Ecto neural progenitor cell (in vitro differentiated cells): ENCODE measurements at regions not wholly inside any gene's neighbourhood (a gene's known extent, or its start where the extent isn't known, plus 50 kb on each side); places are given as distances from the start of the nearest gene placed in this dataset.
"Not testable (repeated sequence)": the region's sequence is repeated elsewhere in the genome, so short reads cannot be mapped to it uniquely, and the experiment has no call there.

Experiments
- DNase-seq: peaks from one replicate; pipeline ENCODE4 v3.0.0-alpha.2; 2018; ENCODE audit warnings: low spot score

DNA sequence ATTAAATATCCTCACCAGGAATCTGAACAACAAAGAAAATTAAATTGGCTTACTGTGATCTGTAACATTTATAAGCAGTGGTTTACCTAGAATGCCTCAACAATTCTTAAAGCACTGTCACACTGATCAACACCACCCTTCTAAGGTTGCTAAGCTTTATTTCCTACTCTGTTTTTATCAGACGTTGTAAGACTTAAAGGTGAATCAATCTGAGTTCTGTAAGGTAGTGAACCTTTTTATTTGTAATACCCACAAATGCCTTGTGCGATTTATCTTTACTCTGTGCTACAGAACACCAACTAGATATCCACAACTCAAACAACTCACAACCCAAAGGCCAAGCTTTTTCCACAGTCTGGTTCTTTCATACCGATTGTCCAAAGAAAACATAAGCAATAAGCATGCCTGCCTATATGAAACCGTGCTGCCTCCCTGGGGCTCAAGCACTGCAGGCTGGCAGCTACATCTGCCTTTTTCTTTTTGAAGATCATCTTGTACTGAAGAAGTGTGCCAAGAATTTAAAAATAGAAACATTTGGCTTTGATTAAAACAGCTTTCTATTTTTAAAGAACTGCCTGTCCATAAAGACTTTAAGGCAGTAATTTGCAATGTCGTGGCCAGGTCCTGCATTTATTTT lies 490.7 kb downstream of the NUP35 start:
- DNase-seq, result no peak

DNA sequence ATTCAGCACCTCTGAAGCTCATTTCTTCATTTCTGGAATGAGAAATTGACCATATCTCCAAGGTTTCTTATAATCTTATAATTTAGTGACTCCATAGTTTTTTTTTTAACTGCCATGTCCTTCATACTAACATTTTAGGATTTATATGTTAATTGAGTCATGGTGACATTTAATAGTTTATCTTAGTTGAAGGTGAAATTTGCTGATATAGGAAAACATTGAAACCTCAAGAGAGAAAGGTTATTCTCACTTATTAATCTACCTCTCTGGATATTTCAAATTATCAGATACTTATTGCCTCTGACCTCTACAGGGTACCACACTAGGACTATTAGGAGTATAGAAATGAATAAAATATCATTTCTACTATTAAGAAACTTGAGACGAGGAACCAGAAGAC lies 499.0 kb downstream of the NUP35 start:
- DNase-seq, result no peak

DNA sequence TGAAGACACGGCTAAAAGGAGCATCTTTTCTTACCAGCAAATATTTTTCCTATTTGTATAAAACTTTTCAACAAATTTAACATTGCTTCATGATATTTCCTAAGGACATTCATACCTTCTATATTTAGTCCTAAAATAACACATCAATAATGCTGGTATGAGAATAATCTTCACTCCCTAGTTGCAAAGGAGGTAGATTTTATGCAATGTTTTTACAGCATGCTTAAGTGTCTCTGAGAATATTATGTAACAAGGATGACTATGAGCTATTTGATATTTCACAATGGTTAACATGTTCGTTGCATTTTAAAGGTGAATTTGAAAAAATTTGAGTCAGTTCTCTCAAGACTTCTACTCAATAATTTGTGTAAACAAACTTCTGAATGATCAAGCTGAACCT lies 506.7 kb downstream of the NUP35 start:
- no peak for DNase-seq

DNA sequence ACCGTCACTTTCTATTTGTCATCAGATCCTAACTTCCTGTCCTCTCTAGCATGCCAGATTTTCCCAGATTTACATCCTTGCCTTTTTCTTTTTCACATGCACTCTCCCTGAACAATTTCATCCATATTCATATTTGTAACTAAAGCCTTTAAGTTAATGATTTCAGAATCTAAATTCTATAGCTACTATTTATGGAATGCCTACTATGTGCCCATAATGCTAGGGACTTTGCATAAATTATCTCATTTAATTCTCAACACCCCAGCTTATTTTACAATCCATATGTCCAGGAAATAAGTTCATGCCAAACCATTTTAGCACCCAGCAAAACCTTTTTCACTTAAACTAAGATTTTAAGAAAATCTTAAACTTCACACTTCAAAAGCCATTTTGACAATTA lies 531.9 kb downstream of the NUP35 start:
- DNase-seq, result no peak

DNA sequence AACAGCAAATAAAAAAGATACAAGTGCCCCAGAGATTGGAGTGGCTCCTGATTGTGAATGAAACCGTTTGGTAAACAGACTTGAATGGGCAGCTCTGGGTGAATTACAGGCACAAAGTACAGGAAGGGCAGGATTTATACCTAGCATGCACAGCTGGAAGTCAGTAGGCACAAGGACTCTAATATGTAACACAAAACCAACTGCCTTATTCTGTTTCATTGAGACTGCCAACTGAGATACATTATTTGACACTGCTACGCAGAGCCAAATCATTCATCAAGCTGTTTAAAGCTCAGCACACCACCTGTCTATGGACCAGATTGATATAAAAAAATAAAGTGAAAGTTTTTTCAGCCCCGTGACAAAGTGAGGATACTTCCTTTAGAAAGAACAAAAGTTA lies 541.2 kb downstream of the NUP35 start:
- no peak for DNase-seq

DNA sequence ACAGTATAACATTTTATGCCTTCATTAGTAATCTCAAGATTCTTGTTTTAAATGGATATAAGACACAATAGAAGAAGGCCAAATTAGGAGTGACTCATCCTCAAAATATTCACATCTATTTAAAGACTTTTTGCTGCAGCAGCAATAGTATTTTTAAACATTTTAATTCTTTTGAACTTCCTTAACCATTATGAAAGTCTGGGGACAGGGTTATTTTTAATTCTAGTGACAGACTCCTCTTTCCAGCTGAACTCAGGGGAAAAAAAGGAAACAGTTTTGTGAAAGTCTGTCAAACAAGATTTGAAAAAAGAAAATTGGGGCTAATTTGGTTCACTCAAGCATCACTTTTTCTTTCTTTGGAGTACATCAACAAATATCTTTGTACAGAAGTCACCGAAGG lies 541.8 kb downstream of the NUP35 start:
- no peak for DNase-seq

DNA sequence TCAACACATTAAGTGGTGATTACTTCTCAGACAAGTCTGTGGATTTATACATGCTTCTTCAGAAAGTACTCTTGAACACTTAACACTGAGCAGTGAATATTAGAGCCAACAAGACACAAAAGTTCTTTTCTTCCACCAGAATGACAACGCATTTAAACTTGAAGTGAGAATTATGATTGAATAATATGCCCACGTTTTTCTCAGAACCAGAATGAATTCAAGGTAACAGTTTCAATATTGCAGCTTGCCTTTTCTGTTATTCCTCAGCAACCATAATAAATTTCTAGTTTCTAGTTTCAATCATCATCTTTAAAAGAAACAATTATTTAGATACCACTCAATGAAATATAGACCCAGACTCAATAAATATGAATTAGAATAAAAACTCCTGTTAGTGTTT lies 547.0 kb downstream of the NUP35 start:
- DNase-seq, result no peak

DNA sequence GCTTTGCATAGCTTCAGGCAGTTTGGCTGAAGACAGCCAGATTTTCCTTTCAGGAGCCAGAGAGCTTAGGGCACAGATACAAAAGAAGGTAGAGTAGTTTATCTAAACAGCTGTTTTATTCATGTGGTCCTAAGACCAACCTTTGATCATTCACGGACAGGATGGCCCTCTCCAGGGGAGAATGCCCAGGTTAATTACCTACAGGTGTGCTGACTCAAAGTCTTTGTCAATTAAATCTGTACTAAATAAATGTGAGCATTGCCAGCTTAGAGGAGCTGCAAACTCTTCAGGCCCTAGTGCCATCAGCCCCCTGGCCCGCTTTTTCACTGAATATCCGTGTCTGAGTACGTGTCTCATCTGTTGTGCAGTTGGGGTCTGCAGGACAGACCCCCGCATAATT lies 554.7 kb downstream of the NUP35 start:
- no peak for DNase-seq

DNA sequence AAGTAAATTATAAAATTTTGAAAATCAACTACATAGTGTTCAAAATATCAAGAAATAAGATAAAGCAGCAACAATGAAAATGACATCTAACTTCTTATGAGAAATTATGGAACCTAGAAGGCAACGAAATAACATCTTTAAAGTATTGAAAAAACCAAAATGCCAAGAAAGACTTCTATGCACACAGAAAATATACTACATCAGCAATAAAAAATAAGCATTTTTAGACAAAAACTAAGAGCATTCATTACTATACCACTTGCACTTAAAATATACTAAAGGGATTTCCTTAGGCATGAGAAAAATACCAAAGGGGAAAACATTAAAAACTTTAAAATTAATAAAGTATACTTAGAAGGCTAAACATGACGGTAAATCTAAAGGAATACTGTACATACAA lies 556.3 kb downstream of the NUP35 start:
- DNase-seq, result no peak

DNA sequence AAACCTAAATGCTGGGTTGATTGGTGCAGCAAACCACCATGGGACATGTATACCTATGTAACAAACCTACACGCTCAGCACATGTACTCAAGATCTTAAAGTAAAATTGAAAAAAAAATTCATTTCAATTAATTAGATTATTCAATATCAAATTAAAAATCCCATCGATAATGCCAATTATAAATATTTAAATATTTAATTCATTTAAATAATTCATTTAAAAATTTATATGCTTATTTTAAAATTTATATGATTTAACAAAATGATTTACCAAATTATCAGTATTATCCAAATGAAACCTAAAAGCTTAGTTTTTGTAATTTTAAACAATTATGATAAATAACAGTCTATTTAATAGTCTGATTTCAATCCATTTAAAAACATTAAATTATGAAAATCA lies 560.4 kb downstream of the NUP35 start:
- no peak for DNase-seq

DNA sequence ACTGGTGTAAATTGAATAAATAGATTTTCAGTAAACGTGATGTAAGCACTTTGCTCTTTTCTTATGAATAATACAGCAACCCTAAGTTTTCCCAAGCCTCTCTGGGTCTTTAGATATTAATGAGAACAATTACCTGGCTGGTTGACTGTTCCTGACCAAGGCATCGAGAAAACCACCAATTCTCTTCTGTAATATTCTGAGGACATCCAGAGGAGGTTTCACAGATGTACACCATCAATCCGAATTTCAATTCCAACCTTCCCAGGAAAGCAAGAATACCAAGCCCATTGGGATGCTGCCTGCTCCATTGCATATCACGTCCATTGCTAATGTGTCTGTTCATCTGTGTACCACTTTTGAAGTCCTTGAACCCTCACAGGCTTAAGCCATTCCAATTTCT lies 571.8 kb downstream of the NUP35 start:
- DNase-seq, result no peak

DNA sequence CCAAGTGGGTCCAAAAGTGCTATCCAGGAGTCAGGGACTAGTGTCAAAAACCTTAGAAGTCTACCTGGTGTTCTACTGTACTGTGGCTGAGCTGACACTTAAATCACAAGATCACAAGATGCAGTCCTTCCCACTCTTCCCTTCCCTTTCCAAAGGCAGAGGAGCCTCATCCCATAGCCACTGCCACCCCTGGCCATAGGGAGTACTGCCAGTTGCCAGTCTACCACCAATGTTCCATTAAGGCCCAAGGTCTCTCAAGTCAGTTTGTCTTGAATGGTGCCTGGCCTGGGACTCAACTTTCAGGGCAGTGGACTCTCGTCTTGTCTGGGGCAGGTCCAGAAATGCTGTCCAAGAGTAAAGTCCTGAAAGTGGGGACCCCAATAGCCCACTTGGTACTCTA lies 585.6 kb downstream of the NUP35 start:
- DNase-seq, result no peak

DNA sequence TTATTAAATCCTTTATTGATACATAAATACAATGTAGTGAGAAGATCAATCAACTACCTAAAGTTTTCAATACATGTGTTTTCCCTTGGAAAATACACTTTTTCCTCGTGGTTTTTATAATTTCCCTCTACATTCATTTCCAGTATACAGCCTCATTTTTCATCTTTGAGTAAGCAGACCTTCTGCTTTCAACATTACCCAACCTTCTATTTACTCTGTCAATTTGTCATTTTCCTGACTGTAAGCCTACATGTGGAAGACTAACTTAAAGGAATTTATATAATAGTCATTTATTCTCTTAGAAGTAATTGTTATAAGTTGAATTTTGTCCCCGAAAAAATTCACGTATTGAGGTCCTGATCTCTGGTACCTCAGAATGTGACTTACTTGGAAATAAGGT lies 594.0 kb downstream of the NUP35 start:
- no peak for DNase-seq

DNA sequence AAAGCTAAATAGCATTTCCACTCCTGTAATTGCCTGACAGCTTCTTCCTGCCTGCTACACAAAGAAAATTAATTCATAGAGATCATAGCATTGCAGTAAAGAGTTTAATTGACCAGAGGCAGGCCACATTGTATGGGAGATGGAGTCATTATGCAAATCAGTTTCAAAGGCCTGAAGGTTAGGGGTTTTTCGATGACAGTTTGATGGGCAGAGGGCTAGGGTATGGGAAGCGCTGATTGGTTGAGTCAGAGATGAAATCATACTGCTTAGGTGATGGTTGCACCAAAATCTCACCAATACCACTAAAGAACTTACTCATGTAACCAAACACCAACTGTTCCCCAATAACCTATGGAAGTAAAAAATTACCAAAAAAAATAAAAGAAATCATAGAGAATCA lies 599.0 kb downstream of the NUP35 start:
- no peak for DNase-seq

DNA sequence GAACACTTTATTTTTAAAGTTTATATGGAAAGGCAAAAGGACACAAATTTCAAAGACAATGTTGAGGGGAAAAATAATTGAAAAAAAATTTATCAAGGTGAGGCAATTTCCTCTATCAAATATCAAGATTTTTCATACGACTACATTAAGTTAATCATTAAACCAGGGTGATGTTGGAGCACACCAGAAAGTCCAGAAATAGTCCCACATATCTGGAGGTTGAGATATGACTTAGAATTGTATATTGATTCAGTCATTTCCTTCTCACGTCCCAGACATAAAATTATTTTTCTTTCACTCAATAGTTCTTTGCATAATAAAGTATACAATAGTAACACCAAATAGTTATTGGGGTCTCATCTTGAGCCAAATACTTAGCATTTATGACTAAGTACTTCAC lies 605.1 kb downstream of the NUP35 start:
- DNase-seq, result no peak

DNA sequence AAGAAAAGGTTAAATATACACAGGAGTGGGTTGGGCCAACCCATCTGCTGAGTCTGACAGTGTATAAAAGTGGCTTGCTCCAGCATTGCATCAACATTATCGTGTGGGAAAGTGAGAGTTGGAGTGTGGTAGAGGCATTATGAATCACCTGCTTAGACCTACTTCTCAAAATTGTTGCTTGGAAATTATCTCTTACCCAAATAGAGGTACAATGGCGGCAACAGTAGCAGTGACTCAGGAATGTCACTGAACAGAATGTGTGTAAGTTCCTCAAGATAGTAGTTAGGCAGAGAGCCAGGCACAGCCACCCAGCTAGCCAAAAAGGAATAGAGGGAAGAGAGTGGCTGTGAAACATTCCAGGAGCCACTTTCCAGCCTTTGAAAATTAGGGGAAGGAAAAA lies 616.0 kb downstream of the NUP35 start:
- DNase-seq, result no peak

DNA sequence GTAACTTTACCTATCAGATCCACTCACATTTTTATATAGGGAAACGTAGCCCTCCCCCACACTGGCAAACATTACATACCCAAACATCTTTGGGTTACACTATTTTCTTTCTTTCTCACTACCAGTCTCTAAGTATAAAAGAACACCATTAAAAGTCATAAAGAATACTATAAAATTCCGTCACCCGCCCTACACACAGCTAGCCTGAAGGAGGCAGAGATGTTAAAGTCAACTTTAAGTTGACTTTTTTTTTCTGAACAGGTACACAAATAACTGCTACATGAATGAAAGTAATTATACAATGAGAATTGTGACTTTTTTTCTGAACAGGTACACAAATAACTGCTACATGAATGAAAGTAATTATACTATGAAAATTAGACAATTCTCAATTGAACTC lies 628.3 kb downstream of the NUP35 start:
- DNase-seq, result no peak

DNA sequence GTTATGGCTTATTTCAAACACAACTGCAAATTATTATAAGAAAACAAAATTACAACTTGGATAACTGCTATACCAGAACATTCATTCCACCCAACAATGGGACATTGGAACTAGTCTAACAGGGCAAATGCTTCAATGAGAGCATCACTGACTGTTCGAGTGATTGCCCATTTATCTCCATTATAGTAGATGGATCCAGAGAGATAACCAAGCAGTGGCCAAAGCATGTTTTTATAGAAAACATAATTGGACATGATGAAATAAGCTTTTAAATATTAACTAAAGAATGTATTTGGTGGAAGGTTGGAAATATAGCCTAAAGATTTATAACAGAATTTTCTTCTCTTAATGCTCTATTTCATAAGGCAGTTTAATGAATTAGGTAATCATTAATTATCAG lies 634.8 kb downstream of the NUP35 start:
- no peak for DNase-seq

DNA sequence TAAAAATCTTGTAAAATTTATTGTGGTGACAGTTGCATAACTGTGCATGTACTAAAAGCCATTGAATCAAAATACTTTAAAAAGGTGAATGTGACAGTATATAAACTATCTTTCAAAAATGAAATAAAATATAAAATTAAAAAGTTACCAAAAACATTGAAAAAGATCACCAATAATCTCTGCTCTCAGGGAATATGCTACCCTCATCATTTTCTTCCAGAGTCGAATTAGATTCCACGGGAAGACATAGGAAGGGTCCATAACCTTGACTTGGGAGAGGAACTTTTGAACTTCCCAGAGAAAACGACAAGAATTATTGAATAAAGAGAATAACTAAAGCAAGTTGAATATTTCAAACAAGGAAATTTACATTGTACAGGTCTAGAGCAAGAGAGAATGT lies 649.5 kb downstream of the NUP35 start:
- no peak for DNase-seq

DNA sequence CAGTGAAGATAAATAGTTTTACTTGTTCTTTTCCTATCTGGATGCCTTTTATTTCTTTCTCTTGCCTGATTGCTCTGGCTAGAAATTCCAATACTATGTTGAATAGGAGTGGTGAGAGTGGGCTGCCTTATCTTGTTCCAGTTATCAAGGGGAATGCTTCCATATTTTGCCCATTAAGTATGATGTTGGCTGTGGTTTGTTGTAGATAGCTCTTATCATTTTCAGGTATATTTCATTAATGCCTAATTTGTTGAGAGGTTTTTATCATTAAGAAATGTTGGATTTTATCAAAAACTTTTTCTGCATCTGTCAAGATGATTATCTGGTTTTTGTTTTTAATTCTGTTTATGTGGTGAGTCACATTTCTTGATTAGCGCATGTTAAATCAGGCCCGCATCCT lies 655.8 kb downstream of the NUP35 start:
- DNase-seq, result no peak

DNA sequence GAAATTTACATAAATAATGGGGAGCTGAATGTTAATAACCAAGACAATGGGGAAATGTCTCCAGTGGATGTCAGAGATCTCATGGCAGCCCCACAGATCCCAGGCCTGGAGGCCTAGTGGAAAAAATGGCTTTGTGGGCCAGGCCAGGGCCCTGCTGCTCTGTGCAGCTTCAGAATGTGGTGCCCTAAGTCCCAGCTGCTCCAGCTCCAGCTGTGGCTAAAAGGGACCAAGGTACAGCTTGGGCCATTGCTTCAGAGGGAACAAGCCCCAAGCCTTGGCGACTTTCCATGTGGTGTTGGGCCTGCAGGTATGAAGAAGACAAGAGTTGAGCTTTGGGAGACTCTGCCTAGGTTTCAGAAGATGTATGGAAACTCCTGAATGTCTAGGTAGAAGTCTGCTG lies 658.2 kb downstream of the NUP35 start:
- no peak for DNase-seq

DNA sequence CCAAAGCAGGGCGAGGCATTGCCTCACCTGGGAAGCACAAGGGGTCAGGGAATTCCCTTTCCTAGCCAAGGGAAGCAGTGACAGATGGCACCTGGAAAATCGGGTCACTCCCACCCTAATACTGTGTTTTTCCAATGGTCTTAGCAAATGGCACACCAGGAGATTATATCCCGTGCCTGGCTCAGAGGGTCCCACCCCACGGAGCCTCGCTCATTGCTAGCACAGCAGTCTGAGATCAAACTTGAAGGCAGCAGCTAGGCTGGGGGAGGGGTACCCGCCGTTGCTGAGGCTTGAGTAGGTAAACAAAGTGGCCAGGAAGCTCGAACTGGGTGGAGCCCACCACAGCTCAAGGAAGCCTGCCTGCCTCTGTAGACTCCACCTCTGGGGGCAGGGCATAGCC lies 664.6 kb downstream of the NUP35 start:
- DNase-seq, result not testable (repeated sequence)

DNA sequence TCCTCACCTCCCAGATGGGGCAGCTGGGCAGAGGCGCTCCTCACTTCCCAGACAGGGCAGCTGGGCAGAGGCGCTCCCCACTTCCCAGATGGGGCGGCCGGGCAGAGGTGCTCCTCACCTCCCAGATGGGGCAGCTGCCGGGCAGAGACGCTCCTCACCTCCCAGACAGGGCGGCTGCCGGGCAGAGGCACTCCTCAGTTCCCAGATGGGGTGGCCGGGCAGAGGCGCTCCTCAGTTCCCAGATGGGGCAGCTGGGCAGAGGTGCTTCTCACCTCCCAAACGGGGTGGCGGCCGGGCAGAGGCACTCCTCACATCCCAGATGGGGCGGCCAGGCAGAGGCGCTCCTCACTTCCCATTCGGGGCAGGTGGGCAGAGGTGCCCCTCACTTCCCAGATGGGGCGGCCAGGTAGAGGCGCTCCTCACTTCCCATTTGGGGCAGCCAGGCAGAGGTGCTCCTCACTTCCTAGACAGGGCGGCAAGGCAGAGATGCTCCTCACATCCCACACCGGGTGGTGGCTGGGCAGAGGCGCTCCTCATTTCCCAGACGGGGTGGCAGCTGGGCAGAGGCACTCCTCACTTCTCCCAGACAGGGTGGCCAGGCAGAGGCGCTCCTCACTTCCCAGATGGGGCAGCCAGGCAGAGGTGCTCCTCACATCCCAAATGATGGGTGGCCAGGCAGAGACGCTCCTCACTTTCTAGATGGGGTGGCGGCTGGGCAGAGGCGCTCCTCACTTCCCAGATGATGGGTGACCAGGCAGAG lies 668.1 kb downstream of the NUP35 start:
- DNase-seq, result not testable (repeated sequence)

DNA sequence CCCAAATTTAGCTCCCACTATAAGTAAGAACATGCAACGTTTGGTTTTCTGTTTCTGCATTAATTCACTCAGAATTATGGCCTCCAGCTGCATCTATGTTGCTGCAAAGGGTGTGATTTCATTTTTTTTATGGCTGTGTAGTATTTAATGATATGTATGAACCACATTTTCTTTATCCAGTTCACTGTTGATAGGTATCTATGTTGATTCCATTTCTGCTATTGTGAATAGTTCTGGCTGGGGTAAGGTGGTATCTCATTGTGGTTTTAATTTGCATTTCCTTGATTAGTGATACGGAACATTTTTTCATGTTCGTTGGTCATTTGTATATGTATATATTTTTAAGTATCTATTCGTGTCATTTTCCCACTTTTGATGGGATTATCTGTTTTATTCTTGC lies 674.3 kb downstream of the NUP35 start:
- DNase-seq, result no peak
